ENCODE measurements at regions not wholly inside any gene's neighbourhood (a gene's known extent, or its start where the extent isn't known, plus 50 kb on each side); places are given as distances from the start of the nearest gene placed in this dataset.

GRCh38 chr3:25037049-25037547 lies 391.0 kb upstream of the RARB start:
- Histone ChIP-seq H3K4me1 (ENCODE audit: control insufficient read depth, extremely low read depth, insufficient read depth, low read length) (no peaks in the 10 kb centered on the region), H3K36me3 (ENCODE audit: control insufficient read depth in 2 of 2, extremely low read depth in 1 of 2, insufficient read depth in 2 of 2, low read length in 2 of 2) (no peaks in the 10 kb centered on the region), H3K79me2 (ENCODE audit: control insufficient read depth, insufficient read depth, low read length) (no peaks in the 10 kb centered on the region), H2AFZ (ENCODE audit: control insufficient read depth, low read length) (no peak overlapping the region), H3K27ac (ENCODE audit: control insufficient read depth, insufficient read depth, low read length) (no peak overlapping the region), H3K9ac (ENCODE audit: control insufficient read depth, extremely low read depth, insufficient read depth, low read length) (no peak overlapping the region), H3K9me1 (ENCODE audit: control insufficient read depth, extremely low read depth, insufficient read depth, low read length) (no peaks in the 10 kb centered on the region), H4K20me1 (ENCODE audit: control insufficient read depth, extremely low read depth, insufficient read depth, low read length) (no peaks in the 10 kb centered on the region), H3K27me3 (ENCODE audit: control insufficient read depth, extremely low read depth, insufficient read depth, low read length) (no peaks in the 10 kb centered on the region), H3K4me3 (ENCODE audit: control insufficient read depth in 2 of 3, extremely low read depth in 1 of 3, insufficient read depth in 2 of 3, low read depth in 1 of 3, low read length in 3 of 3) (no peak overlapping the region), H3K9me3 (ENCODE audit: control insufficient read depth, low read depth, low read length) (no peaks in the 10 kb centered on the region), H3K4me2 (ENCODE audit: control insufficient read depth, extremely low read depth, insufficient read depth, low read depth, low read length) (no peak overlapping the region)
- no peak for DNase-seq (ENCODE audit: low read depth, low spot score)
- dilution Hi-C loops (cut with MboI; ENCODE audit: extremely low pct_ligation_motif_present, low sequenced_read_pairs) = no loop called here
- no peak for FAIRE-seq
- TF ChIP-seq CTCF (optimal IDR thresholded peaks at IDR 0.05 in 1 of 3, IDR thresholded peaks at IDR 0.05 in 1 of 3, conservative IDR thresholded peaks at IDR 0.05 in 1 of 3; ENCODE audit: extremely low read depth in 1 of 3, insufficient read depth in 2 of 3, low read length in 3 of 3) (no peak), EZH2 (IDR thresholded peaks at IDR 0.05; ENCODE audit: low read length) (no peak)

DNA sequence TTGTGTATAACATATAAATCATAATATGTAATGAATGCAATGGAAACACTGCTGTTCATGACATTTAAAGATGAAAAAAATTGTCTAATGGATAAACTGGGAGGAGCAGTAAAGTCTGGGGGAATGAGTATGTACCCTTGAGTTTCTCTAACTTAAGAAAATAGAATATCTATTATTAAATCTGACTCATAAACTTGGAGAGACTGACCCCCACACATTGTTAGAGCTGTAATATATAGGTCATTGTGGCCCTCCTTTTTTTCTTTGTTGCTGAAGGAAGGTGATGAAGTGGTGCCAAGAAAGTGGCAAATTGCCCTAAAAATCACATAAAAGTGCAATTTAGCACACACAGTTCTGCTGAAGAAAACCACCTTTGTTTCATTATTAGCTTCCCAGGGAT lies 389.8 kb upstream of the RARB start:
- Histone ChIP-seq H3K9ac (ENCODE audit: control insufficient read depth, extremely low read depth, insufficient read depth, low read length) (no peak overlapping the region), H3K36me3 (ENCODE audit: control insufficient read depth in 2 of 2, extremely low read depth in 1 of 2, insufficient read depth in 2 of 2, low read length in 2 of 2) (no peaks in the 10 kb centered on the region), H4K20me1 (ENCODE audit: control insufficient read depth, extremely low read depth, insufficient read depth, low read length) (no peaks in the 10 kb centered on the region), H2AFZ (ENCODE audit: control insufficient read depth, low read length) (no peak overlapping the region), H3K27ac (ENCODE audit: control insufficient read depth, insufficient read depth, low read length) (no peak overlapping the region), H3K9me1 (ENCODE audit: control insufficient read depth, extremely low read depth, insufficient read depth, low read length) (no peaks in the 10 kb centered on the region), H3K79me2 (ENCODE audit: control insufficient read depth, insufficient read depth, low read length) (no peaks in the 10 kb centered on the region), H3K27me3 (ENCODE audit: control insufficient read depth, extremely low read depth, insufficient read depth, low read length) (no peaks in the 10 kb centered on the region), H3K4me1 (ENCODE audit: control insufficient read depth, extremely low read depth, insufficient read depth, low read length) (no peaks in the 10 kb centered on the region), H3K4me3 (ENCODE audit: control insufficient read depth in 2 of 3, extremely low read depth in 1 of 3, insufficient read depth in 2 of 3, low read depth in 1 of 3, low read length in 3 of 3) (no peak overlapping the region), H3K9me3 (ENCODE audit: control insufficient read depth, low read depth, low read length) (no peaks in the 10 kb centered on the region), H3K4me2 (ENCODE audit: control insufficient read depth, extremely low read depth, insufficient read depth, low read depth, low read length) (no peak overlapping the region)
- no peak for FAIRE-seq
- TF ChIP-seq EZH2 (IDR thresholded peaks at IDR 0.05; ENCODE audit: low read length) = no peak
- TF ChIP-seq CTCF (optimal IDR thresholded peaks at IDR 0.05 in 1 of 3, IDR thresholded peaks at IDR 0.05 in 1 of 3, conservative IDR thresholded peaks at IDR 0.05 in 1 of 3; ENCODE audit: extremely low read depth in 1 of 3, insufficient read depth in 2 of 3, low read length in 3 of 3) = no peak
- dilution Hi-C loops (cut with MboI; ENCODE audit: extremely low pct_ligation_motif_present, low sequenced_read_pairs) = no loop called here
- no peak for DNase-seq (ENCODE audit: low read depth, low spot score)
